ENCODE measurements at regions not wholly inside any gene's neighbourhood (a gene's known extent, or its start where the extent isn't known, plus 50 kb on each side); places are given as distances from the start of the nearest gene placed in this dataset.
"Not testable (repeated sequence)": the region's sequence is repeated elsewhere in the genome, so short reads cannot be mapped to it uniquely, and the experiment has no call there.

DNA sequence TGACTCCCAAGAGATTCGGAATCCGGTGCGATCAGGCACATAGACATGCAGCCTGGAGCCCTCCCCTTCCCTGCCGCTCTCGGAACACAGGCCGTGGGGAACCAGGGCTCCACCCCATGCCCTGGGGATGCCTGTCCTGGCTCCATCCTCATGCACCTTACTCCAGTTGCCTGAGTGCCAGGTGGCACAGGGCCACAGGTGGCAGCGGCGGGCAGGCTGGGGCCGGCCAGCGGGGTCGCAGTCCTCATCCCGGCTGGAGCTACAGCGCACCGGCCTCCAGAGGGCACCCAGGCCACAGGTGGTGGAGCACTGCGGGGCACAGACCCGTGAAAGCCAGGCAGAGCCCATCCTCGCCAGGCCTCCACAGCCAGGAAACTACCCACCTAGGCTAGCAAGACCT is 119.9 kb upstream of the AKAP13 start:
- TF ChIP-seq, protein P1, sequence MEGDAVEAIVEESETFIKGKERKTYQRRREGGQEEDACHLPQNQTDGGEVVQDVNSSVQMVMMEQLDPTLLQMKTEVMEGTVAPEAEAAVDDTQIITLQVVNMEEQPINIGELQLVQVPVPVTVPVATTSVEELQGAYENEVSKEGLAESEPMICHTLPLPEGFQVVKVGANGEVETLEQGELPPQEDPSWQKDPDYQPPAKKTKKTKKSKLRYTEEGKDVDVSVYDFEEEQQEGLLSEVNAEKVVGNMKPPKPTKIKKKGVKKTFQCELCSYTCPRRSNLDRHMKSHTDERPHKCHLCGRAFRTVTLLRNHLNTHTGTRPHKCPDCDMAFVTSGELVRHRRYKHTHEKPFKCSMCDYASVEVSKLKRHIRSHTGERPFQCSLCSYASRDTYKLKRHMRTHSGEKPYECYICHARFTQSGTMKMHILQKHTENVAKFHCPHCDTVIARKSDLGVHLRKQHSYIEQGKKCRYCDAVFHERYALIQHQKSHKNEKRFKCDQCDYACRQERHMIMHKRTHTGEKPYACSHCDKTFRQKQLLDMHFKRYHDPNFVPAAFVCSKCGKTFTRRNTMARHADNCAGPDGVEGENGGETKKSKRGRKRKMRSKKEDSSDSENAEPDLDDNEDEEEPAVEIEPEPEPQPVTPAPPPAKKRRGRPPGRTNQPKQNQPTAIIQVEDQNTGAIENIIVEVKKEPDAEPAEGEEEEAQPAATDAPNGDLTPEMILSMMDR (IDR thresholded peaks at IDR 0.05) = not testable (repeated sequence)
- TF ChIP-seq POLR2AphosphoS5 (IDR thresholded peaks at IDR 0.05) = not testable (repeated sequence)
